ENCODE measurements at regions not wholly inside any gene's neighbourhood (a gene's known extent, or its start where the extent isn't known, plus 50 kb on each side); places are given as distances from the start of the nearest gene placed in this dataset.
A peak's percentile ranks its signal among the peaks of the same experiment; 100 is the strongest.
"Not testable (repeated sequence)": the region's sequence is repeated elsewhere in the genome, so short reads cannot be mapped to it uniquely, and the experiment has no call there.

DNA sequence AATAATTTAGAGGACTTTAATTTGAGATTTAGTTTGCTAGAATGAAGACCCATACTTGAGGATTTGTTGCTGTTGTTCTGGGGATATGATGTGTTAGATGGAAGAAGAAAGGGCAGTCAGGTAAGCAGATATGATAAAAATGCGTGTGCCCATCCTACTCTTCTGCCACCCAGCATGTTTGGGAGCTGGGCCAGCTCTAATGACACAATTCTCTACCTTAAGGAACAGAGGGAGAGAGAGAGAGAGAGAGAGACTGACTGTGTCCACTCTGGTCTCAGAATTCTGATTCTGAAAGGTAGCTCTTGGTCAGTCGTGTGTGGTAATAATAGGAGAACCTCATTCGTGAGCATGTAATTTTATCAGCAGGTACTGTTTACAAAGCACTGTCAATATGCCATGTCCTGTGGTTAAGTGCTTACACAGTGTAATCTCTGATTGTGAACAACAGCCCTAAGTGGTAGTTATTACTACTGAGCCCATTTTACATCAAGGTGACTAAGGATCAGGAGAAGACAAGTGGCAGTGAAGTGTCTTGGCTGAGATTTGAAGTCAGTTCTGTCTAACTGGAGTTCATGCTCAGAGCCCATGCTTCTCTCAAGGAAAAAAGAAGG, 307.4 kb upstream of the SEMA6A start:
- no peak for DNase-seq
- TF ChIP-seq GATA1 (IDR thresholded peaks at IDR 0.05; ENCODE audit: low read depth, low read length): no peak
- TF ChIP-seq POLR2A (IDR thresholded peaks at IDR 0.05; ENCODE audit: low read length): no peak

DNA sequence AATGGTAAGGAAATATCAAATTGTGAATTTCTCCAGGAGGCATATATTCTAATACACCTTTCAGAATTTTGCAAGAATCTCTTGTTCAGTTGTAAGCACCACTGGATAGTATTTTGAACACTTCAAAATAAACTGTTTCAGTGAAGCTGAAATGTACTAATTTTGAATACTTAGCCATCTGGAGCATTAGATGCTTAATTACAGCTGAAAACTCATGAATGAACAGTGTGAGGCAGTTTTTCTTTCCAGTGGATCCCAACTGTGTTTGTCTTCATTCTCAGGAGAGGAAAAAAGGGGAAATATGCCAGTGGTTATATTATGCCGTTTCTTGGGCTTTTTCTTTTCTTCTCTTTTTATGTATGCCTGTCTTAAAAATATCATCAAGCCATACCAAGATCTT, 306.0 kb upstream of the SEMA6A start:
- DNase-seq: no peak

DNA sequence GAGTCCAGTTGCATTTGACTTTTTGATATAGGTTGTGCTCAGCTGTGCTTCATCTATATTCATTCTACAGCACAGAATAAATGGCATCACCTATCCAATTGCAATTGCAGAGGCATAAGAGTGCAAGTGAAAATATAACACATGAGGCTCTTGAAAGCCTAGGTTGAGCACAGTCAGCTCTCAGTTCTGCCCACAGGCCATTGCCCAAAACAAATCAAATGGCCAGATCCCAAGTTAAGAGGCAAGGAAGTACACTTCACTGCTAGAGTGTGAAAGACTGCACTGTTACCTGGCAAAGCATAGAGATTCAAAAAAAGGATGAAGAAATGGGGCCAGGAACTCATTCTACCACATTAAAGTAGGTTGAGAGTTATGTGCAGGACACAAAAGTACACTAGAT, 305.5 kb upstream of the SEMA6A start:
- DNase-seq: no peak
- TF ChIP-seq POLR2A (IDR thresholded peaks at IDR 0.05; ENCODE audit: low read length) (no peak), GATA1 (IDR thresholded peaks at IDR 0.05; ENCODE audit: low read depth, low read length) (no peak)

More for the DNA sequence above, 306.0 kb upstream of the SEMA6A start:
- TF ChIP-seq POLR2A (IDR thresholded peaks at IDR 0.05; ENCODE audit: low read length): no peak
- TF ChIP-seq GATA1 (IDR thresholded peaks at IDR 0.05; ENCODE audit: low read depth, low read length): no peak

DNA sequence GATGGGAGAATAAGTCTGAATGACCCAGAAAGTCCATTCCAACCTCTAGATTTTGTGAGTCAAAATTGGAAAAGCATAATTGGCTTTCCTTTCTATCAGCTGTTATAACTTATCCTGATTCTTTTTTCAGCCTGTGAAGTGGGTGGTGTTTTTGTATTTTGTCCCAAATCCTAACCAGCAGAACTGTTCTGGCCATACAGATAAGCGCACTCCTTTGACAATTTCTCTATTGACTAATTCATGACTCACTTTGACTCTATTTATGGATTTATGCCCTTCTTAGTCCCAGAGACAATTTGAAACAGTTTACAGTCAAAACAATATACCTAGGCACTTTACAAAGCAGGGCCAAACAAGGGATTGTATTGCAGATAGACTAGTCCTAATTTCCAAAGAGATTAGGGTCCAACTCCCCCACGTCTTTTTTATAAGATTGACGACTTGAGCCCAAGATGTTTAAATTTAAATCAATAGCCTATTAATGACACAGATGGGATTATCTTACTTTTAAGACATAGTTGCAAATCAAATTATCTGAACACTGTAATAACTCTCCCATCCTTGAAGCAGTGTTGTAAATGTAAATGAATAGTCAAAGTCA, 301.7 kb upstream of the SEMA6A start:
- TF ChIP-seq POLR2A (IDR thresholded peaks at IDR 0.05; ENCODE audit: low read length) (no peak), GATA1 (IDR thresholded peaks at IDR 0.05; ENCODE audit: low read depth, low read length) (no peak)
- no peak for DNase-seq

DNA sequence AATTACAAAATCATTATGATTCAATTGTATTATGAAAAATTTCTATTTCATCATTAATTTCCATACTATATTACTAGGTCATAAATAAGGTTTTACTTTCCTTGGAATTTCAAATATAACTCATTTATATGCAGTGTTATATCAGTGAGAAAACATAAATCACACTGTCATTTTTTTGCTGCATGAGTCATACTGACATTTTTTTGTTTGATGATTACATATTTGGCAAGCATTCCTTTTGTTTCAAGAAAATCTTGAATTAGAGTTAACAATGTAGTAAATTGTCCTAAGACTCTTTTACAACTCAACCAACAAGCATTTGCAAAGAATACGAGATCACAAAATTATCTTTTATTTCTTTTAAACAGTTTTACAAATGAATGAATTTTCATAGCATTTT, 298.4 kb upstream of the SEMA6A start:
- TF ChIP-seq GATA1 (IDR thresholded peaks at IDR 0.05; ENCODE audit: low read depth, low read length) (no peak), POLR2A (IDR thresholded peaks at IDR 0.05; ENCODE audit: low read length) (no peak)
- DNase-seq: no peak

DNA sequence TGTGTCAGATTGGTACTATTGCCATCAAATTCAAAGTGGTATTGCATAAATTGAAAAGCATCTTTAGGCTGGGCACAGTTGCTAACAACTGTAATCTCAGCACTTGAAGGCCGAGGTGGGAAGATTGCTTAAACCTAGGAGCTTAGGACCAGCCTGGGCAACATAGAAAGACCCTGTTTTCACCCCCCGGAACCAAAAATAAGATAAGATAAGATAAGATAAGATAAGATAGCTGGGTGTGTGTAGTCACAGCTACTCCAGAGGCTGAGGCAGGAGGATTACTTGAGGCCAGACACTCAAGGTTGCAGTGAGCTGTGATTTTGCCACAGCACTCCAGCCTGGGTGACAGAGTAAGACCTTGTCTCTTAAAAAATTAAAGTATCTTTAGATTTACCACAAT, 297.9 kb upstream of the SEMA6A start:
- TF ChIP-seq POLR2A (IDR thresholded peaks at IDR 0.05; ENCODE audit: low read length) (no peak), GATA1 (IDR thresholded peaks at IDR 0.05; ENCODE audit: low read depth, low read length) (no peak)

DNA sequence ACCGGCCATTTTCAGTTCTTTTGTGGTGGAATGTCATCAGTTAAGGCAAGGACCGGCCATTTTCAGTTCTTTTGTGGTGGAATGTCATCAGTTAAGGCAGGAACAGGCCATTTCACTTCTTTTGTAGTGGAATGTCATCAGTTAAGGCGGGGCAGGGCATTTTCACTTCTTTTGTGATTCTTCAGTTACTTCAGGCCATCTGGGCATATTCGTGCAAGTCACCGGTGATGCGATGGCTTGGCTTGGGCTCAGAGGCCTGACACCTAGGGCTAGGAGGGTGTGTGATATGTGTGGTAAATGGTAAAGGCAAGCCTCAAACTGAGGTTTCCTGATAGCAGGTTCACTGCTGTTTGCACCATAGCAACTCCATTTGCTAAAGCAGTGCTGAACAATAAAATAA, 293.2 kb upstream of the SEMA6A start:
- DNase-seq: not testable (repeated sequence)

More for the DNA sequence above, 297.9 kb upstream of the SEMA6A start:
- peak in 1 of 2 experiments; percentile 1 for DNase-seq

DNA sequence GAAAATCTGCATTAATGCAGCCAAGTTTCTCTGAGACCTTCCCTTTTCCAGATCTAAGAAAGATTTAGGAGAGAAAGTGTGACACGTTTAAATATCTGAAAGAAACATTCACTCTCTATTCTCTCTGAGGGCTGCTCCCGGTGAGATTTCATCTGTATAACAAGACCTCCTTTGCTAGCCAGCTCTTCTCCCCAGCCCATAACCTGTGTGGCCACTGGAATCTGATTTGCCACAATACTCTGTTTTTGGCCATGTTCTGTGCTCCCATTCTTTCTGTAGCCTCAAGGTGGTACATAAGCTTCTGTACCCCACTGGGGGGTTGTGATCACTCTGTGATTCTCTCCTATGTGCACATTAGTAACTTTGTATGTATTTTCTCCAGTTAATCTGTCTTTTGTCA, 291.0 kb upstream of the SEMA6A start:
- TF ChIP-seq POLR2A (IDR thresholded peaks at IDR 0.05; ENCODE audit: low read length) (no peak), GATA1 (IDR thresholded peaks at IDR 0.05; ENCODE audit: low read depth, low read length) (no peak)
- no peak for DNase-seq

DNA sequence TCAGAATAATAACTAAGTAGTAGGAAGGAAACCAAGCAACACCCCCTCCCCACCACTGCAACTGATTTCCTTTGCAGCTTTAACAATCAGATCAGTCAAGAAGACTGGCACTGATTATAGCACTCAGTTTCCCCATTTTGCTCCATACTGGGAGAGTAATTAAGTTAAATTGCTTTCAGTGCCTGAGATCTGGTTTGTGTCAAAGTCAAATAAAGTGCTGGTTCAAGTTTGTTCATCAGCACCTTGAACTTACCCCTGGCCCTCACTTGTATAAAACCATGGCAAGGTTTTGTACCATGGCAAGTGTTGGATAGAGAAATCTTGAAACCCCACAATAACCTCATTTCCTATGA, 290.2 kb upstream of the SEMA6A start:
- no peak for TF ChIP-seq GATA1 (IDR thresholded peaks at IDR 0.05; ENCODE audit: low read depth, low read length)
- no peak for DNase-seq

DNA sequence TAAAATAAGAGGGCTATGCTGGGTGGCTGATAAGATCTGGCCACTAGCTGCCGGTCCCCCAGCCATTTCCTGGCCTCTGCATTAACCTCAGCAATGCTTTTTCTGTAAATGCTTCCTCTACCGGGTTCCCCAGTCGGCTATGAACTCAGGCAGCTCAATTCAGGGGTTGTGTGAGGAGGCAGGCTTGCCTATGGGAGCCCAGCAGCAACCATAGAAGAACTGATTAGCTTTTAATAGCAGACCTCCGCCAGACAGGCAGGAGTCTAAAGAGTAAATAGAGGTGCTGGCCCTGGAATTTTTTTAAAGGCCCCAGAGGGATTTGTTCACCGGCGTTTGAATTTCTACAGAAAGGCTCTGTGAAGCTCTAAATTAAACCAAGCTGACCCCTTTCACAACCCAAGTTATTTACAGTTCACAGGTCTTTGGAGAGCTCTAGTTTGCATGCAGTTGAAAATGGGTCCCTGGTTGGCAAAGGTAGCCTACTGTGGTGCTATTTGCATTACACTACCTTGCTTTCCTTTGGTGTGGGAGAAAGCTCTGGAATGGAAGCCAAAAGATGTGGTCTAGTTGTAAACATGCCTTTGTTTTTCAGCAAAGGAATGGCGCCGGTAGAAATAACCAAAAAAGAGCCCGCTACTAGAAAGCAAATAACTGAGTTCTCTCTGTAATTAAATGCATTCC, 289.7 kb upstream of the SEMA6A start:
- TF ChIP-seq GATA1 (IDR thresholded peaks at IDR 0.05; ENCODE audit: low read depth, low read length) (no peak), POLR2A (IDR thresholded peaks at IDR 0.05; ENCODE audit: low read length) (no peak)
- DNase-seq: no peak

DNA sequence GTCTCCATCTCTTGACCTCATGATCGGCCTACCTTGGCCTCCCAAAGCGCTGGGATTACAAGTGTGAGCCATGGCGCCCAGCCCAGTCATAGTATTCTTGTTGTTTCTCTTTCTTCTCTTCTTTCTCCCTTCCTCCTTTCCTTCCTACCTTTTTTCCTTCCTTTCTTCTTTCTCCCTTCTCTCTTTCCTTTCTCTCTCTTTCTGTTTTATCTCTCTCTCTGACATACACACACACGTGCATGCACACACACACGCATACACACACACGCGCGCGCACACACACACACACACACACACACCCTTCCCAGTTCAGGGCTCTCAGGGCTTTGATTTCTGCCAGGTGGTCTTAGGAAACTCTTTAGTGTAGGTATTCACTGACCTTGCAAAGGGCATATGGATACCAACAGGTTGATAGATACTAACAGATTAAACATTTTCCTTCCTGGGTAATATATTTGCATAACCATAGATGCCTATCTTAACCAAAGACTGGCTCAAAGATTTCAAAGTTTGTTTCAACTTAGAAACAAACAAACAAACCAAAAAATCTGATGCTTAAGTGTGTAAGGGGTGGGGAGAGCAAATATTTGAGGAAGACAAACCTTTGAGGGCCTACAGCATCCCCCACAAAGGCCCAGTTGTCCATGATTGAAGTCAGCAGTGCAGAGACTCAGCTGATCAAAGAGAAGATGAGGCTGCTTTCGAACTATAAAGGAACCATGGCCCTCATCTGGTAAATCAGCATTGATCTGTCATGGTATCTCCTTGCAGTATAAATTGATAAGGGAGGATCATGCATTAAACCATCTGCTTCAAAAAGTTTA, 288.2 kb upstream of the SEMA6A start:
- TF ChIP-seq GATA1 (IDR thresholded peaks at IDR 0.05; ENCODE audit: low read depth, low read length) (no peak), POLR2A (IDR thresholded peaks at IDR 0.05; ENCODE audit: low read length) (no peak)
- no peak for DNase-seq

DNA sequence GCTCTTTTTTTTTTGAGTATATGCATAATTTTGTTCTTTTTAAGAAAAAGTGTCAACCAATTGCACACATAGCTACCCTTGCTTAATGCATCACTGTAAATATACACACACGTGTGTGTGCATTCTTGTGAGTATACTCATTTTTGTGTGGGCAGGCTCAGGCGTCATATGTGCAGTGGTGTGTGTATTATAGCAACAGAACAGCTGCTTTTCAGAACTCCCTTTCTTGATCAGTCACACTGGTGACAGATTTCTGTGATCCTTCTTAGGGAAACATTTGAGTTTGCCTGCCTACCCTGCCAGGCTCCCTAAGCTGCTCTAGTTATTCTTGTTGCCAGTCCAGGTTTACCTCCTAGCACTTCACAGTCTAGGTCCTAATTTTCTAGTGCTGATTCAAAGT, 287.0 kb upstream of the SEMA6A start:
- DNase-seq: no peak
- no peak for TF ChIP-seq POLR2A (IDR thresholded peaks at IDR 0.05; ENCODE audit: low read length)
- TF ChIP-seq GATA1 (IDR thresholded peaks at IDR 0.05; ENCODE audit: low read depth, low read length): no peak

DNA sequence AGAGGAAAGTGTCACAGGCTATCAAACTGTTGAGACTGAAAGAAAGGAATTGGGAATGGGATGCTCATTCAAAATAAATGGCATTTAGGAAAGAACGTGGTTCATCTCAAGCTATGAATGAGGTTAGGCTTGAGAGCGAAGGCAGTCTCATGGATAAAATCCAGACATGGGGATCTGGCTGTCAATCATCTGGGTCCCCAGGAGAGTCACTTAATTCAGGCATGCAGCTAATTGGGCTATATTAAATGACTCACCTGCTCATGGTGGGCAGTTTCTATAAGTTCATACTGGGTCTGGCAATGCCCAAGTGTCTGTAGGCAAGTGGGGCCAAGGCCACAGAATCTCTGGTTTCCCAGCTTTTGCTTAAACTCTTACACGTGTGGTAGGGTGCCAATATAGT, 286.5 kb upstream of the SEMA6A start:
- no peak for TF ChIP-seq GATA1 (IDR thresholded peaks at IDR 0.05; ENCODE audit: low read depth, low read length)
- no peak for TF ChIP-seq POLR2A (IDR thresholded peaks at IDR 0.05; ENCODE audit: low read length)

DNA sequence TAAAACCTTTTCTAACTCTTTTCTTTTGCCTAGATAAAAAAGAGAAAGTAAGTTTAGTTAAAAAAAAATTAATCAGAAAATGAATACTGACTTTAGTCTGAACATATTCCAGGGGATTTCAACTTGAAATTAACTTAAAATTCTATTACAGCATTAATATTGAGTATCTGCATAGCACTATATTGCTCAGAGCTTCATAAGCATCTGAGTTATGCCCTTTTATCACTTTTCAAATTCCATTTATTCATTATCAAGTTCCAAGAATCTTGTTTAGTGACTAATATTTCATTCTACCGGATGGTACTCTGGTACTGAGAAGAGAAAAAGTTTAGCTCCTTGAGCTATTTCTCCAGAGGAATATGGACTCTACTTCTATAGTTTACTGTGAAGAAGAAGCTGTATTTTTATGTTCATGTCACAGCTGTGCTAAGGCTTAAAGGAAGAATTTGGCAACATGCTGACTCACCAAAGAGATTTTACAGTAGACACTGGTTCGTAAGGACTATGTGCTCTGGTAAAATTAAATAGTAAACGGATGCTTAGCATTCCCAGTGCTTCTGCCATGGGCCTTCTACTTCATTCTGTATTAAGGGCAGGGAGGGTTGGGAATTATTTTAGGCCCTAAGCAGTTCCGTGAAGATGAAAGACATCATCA, 285.2 kb upstream of the SEMA6A start:
- DNase-seq: no peak
- TF ChIP-seq GATA1 (IDR thresholded peaks at IDR 0.05; ENCODE audit: low read depth, low read length) (no peak), POLR2A (IDR thresholded peaks at IDR 0.05; ENCODE audit: low read length) (no peak)

More for the DNA sequence above, 286.5 kb upstream of the SEMA6A start:
- no peak for DNase-seq
